ENCODE measurements at regions not wholly inside any gene's neighbourhood (a gene's known extent, or its start where the extent isn't known, plus 50 kb on each side); places are given as distances from the start of the nearest gene placed in this dataset.

GRCh38 chr7:136230210-136230609 lies 253.1 kb upstream of the MTPN start:
- no peak for DNase-seq

GRCh38 chr7:136229790-136230189 lies 252.6 kb upstream of the MTPN start:
- no peak for DNase-seq

- DNase-seq: peak; percentile 68
Measured at GRCh38 chr7:136228171-136228570, 251.0 kb upstream of the MTPN start.

- DNase-seq: no peak
Measured at GRCh38 chr7:136214356-136214755, 237.2 kb upstream of the MTPN start.

- DNase-seq: no peak
Measured at GRCh38 chr7:136213012-136213411, 235.9 kb upstream of the MTPN start.

GRCh38 chr7:136210664-136211063 lies 233.5 kb upstream of the MTPN start:
- DNase-seq: no peak

- no peak for DNase-seq
Measured at GRCh38 chr7:136210079-136210478, 232.9 kb upstream of the MTPN start.

GRCh38 chr7:136205956-136206355 lies 228.8 kb upstream of the MTPN start:
- DNase-seq: no peak

- DNase-seq: no peak
Measured at GRCh38 chr7:136198168-136198567, 221.0 kb upstream of the MTPN start.

- no peak for DNase-seq
Measured at GRCh38 chr7:136194878-136195277, 217.7 kb upstream of the MTPN start.

- no peak for DNase-seq
Measured at GRCh38 chr7:136193940-136194339, 216.8 kb upstream of the MTPN start.

- no peak for DNase-seq
Measured at GRCh38 chr7:136189506-136189998, 212.4 kb upstream of the MTPN start.

- DNase-seq: no peak
Measured at GRCh38 chr7:136186281-136186680, 209.1 kb upstream of the MTPN start.

GRCh38 chr7:136184719-136185118 lies 207.6 kb upstream of the MTPN start:
- no peak for DNase-seq

GRCh38 chr7:136183981-136184380 lies 206.8 kb upstream of the MTPN start:
- no peak for DNase-seq

- no peak for DNase-seq
Measured at GRCh38 chr7:136180984-136181383, 203.8 kb upstream of the MTPN start.

- no peak for DNase-seq
Measured at GRCh38 chr7:136179851-136180721, 202.9 kb upstream of the MTPN start.

GRCh38 chr7:136179154-136179553 lies 202.0 kb upstream of the MTPN start:
- DNase-seq: no peak

- no peak for DNase-seq
Measured at GRCh38 chr7:136174477-136175125, 197.4 kb upstream of the MTPN start.

- no peak for DNase-seq
Measured at GRCh38 chr7:136173874-136174273, 196.7 kb upstream of the MTPN start.

- no peak for DNase-seq
Measured at GRCh38 chr7:136171233-136171632, 194.1 kb upstream of the MTPN start.

GRCh38 chr7:136168821-136169220 lies 191.7 kb upstream of the MTPN start:
- no peak for DNase-seq

GRCh38 chr7:136167991-136168390 lies 190.8 kb upstream of the MTPN start:
- DNase-seq: no peak

GRCh38 chr7:136166521-136166920 lies 189.4 kb upstream of the MTPN start:
- DNase-seq: no peak
